ENCODE measurements at regions not wholly inside any gene's neighbourhood (a gene's known extent, or its start where the extent isn't known, plus 50 kb on each side); places are given as distances from the start of the nearest gene placed in this dataset.
"Not testable (repeated sequence)": the region's sequence is repeated elsewhere in the genome, so short reads cannot be mapped to it uniquely, and the experiment has no call there.

DNA sequence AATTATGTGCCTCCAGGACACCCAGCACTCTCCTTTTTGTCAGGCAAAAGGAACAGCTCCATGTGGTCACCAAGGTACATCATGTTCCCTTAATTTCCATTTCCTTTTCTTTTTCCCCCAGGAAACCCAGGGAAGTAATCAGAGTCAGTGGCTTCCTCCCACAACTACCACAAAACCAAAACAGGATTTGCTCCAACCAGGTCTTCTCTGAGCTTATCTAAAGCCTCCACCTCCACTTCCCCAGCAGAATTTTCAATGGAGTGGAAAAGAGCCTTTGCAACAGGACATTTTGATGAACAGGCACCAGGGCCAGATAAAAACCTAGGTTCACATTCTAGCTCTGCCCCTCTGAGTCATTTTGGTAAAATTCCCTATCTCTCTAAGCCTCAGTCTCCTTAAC is 154.3 kb downstream of the NR2F2 start:
- TF ChIP-seq, protein P1, sequence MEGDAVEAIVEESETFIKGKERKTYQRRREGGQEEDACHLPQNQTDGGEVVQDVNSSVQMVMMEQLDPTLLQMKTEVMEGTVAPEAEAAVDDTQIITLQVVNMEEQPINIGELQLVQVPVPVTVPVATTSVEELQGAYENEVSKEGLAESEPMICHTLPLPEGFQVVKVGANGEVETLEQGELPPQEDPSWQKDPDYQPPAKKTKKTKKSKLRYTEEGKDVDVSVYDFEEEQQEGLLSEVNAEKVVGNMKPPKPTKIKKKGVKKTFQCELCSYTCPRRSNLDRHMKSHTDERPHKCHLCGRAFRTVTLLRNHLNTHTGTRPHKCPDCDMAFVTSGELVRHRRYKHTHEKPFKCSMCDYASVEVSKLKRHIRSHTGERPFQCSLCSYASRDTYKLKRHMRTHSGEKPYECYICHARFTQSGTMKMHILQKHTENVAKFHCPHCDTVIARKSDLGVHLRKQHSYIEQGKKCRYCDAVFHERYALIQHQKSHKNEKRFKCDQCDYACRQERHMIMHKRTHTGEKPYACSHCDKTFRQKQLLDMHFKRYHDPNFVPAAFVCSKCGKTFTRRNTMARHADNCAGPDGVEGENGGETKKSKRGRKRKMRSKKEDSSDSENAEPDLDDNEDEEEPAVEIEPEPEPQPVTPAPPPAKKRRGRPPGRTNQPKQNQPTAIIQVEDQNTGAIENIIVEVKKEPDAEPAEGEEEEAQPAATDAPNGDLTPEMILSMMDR (conservative IDR thresholded peaks at IDR 0.05; ENCODE audit: low read depth, low read length): no peak
- DNase-seq (ENCODE audit: low read depth): no peak
- H3K4me3 ChIP-seq (ENCODE audit: low read depth, low read length): no peak overlapping the region

DNA sequence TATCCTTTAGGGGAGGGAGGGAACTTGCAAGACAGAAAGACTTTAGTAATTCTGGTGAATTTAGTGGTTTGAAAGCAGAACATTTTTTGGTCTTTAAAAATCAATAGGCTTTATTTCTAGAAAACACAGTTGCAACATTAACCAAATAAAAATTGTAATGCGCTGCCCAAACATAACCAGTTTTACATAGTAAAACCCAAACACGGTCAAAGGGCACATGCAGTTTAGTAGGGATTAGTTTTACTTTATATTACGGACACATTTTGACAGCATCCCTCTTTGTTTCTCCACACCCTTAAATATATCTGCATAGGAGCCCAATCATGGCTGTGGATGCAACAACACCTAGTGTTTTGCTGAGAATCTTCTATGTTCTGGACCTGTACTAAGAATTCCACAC is 156.7 kb downstream of the NR2F2 start:
- H3K4me3 ChIP-seq (ENCODE audit: low read depth, low read length): no peak overlapping the region
- TF ChIP-seq, protein P1 (conservative IDR thresholded peaks at IDR 0.05; ENCODE audit: low read depth, low read length): no peak
- no peak for DNase-seq (ENCODE audit: low read depth)

DNA sequence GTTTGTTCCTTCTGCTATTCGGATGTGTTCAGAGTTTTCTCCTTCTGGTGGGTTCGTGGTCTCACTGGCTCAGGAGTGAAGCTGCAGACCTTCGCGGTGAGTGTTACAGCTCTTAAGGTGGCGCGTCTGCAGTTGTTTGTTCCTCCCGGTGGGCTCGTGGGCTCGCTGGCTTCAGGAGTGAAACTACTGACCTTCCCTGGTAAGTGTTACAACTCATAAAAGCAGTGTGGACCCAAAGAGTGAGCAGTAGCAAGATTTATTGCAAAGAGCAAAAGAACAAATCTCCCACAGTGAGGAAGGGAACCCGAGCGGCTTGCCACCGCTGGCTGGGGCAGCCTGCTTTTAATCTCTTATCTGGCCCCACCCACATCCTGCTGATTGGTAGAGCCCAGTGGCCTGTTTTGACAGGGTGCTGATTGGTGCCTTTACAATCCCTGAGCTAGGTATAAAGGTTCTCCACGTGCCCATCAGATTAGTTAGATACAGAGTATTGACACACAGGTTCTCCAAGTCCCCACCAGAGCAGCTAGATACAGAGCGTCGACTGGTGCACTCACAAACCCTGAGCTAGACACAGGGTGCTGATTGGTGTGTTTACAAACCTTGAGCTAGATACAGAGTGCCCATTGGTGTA is 160.7 kb downstream of the NR2F2 start:
- H3K4me3 ChIP-seq (ENCODE audit: low read depth, low read length): not testable (repeated sequence)

DNA sequence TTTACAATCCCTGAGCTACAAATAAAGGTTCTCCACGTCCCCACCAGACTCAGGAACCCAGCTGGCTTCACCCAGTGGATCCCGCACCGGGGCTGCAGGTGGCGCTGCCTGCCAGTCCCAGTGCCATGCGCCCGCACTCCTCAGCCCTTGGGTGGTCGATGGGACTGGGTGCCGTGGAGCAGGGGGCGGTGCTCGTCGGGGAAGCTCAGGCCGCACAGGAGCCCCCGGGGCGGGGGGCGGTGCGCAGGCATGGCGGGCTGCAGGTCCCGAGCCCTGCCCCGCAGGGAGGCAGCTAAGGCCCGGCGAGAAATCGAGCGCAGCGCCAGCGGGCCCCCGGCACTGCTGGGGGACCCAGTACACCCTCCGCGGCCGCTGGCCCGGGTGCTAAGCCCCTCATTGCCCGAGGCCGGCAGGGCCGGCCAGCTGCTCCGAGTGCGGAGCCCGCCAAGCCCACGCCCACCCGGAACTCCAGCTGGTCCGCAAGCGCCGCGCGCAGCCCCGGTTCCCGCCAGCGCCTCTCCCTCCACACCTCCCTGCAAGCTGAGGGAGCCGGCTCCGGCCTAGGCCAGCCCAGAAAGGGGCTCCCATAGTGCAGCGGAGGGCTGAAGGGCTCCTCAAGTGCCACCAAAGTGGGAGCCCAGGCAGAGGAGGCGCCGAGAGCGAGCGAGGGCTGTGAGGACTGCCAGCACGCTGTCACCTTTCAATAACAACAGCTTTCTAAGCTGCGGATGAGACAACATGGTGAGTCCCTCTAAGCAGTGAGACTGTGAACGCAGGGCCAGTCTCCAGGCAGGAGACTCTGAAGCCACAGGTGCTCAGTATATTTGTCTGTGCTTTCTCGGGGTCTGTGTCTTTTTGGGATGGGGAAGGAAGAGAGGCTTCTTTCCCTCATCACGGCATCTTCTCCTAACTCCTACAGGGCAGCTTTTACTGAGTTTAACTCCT is 161.5 kb downstream of the NR2F2 start:
- H3K4me3 ChIP-seq (ENCODE audit: low read depth, low read length); DNase-seq (ENCODE audit: low read depth): not testable (repeated sequence)

More for the DNA sequence above, 160.7 kb downstream of the NR2F2 start:
- not testable (repeated sequence) for DNase-seq (ENCODE audit: low read depth)

DNA sequence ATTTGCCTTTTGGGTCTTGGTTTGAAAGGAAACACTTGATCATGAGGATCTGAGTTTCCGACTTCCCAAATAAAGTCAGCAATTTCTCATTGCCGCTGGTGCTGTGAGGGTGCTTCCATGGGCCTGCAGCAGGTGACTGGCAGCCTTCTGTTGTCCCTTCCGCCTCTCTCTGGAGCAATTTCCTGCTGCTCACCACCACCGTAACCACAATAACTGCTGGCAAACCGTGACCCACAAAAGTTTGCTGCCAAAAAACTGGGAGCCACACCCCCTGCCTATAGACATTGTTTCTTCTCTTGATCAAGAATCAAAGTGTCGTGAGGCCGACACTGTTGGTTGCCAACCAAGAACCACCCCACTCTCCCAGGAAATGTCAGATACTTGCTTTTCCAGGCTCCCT is 164.0 kb downstream of the NR2F2 start:
- H3K4me3 ChIP-seq (ENCODE audit: low read depth, low read length): no peak overlapping the region

DNA sequence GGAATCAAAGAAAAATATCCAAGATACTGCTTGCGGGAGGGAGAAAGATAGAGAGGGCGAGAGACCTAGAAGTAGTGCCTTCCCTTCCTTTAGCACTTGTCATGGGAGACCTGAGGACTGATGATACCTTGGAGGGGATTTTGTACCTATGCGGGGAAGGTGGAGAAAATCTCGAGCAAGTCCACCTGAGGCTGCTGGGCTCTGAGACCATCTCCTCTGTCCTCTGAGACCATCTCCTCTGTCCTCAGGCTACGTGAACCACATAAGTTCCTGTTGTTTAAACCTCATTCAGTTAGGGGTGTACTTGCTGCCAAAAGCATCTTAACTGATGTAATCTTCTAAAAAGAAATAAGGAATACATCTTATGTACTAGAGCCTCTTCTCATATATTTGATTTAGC is 164.9 kb downstream of the NR2F2 start:
- DNase-seq (ENCODE audit: low read depth): no peak
- no peak overlapping the region for H3K4me3 ChIP-seq (ENCODE audit: low read depth, low read length)
- TF ChIP-seq, protein P1 (conservative IDR thresholded peaks at IDR 0.05; ENCODE audit: low read depth, low read length): no peak

More for the DNA sequence above, 164.0 kb downstream of the NR2F2 start:
- no peak for DNase-seq (ENCODE audit: low read depth)
- TF ChIP-seq, protein P1 (conservative IDR thresholded peaks at IDR 0.05; ENCODE audit: low read depth, low read length): no peak

DNA sequence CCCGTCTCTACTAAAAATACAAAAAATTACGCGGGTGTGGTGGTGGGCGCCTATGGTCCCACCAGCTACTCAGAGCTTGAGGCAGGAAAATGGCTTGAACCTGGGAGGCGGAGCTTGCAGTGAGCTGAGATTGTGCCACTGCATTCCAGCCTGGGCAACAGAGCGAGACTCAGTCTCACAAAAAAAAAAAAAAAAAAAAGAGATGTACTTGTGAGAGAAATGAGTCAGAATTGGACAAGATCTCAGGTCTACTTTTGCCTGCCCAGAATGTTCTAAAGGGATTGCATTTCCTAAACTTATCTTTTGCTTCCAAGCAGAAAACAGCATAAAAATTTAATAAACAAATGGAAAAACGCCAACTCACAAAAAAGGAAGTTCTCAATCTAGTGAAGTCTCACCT is 167.5 kb downstream of the NR2F2 start:
- no peak for DNase-seq (ENCODE audit: low read depth)
- TF ChIP-seq, protein P1 (conservative IDR thresholded peaks at IDR 0.05; ENCODE audit: low read depth, low read length): no peak
- no peak overlapping the region for H3K4me3 ChIP-seq (ENCODE audit: low read depth, low read length)

DNA sequence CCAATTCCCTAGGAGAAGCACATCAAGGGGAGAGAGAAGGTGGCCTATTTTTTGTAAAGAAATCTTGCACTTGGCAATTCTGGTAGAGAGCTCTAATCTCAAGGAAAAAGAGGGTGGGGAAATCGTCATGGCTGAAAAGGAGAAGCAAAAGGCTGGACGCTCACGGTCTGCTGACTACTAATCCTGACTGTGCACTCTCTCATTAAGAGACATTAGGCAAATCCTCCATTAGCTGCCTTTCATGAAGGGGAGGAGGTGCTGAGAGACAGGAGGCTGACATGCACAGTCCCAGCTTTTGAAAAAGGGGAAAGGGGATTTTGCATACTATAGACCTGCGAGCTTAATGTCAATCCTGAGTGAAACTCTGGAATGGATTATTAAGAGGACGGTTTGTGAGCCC is 170.0 kb downstream of the NR2F2 start:
- H3K4me3 ChIP-seq (ENCODE audit: low read depth, low read length): no peak overlapping the region
- TF ChIP-seq, protein P1 (conservative IDR thresholded peaks at IDR 0.05; ENCODE audit: low read depth, low read length): no peak
- DNase-seq (ENCODE audit: low read depth): no peak
